ENCODE measurements at regions not wholly inside any gene's neighbourhood (a gene's known extent, or its start where the extent isn't known, plus 50 kb on each side); places are given as distances from the start of the nearest gene placed in this dataset.

DNA sequence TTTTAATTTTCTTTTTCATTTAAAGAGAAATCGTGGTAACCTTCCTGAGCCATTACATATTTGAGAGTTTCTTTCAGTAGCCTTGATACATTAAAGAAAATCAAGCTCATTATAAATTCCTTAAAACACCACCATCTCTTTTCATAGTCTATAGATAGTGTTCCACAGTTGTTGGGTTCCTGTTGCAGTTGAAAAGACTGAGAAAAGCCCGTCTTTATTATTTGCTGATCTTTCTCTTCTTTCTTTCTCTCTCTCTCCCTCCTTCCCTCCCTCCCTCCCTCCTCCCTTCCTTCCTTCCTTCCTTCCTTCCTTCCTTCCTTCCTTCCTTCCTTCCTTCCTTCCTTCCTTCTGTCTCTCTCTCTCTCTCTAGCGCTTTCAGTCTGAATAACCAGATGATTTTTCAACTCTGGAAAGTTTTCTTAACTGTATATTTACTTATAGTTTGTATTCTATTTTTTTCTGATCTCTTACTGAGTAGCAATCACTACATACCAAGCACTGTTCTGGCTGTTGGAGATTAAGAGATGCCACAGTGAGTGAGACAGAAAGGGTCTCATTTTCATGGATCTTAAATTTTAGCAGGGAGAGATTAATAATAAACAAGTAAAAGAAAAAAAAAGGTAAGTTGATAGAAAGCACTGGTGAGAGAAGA, 157.5 kb downstream of the TINAG start:
- no peak overlapping the region for H3K27ac ChIP-seq (ENCODE audit: low read depth, low read length)
- Mint-ChIP-seq H3K27me3 (no peaks in the 10 kb centered on the region), H3K4me3 (no peak overlapping the region), H3K4me1 (no peaks in the 10 kb centered on the region), H3K36me3 (no peaks in the 10 kb centered on the region), H3K27ac (no peak overlapping the region), H3K9me3 (peaks cover 0 to 32% (median 5%) of the 10 kb centered on the region in 11 donors)
- ATAC-seq, result no peak
- H3K4me1 ChIP-seq (ENCODE audit: control insufficient read depth in 2 of 2, insufficient read depth in 2 of 2, low read length in 2 of 2), result no peaks in the 10 kb centered on the region
- H3K9me3 ChIP-seq (ENCODE audit: control insufficient read depth in 2 of 3, low read length in 3 of 3), result no peaks in the 10 kb centered on the region
- no peaks in the 10 kb centered on the region for H3K36me3 ChIP-seq (ENCODE audit: control insufficient read depth in 2 of 3, insufficient read depth in 3 of 3, low read length in 3 of 3)
- H3K4me3 ChIP-seq (ENCODE audit: low read length), result no peak overlapping the region
- H3K27me3 ChIP-seq (ENCODE audit: control insufficient read depth in 2 of 2, insufficient read depth in 2 of 2, low read length in 2 of 2), result no peaks in the 10 kb centered on the region
- ChIA-PET POLR2A (no interaction called here), CTCF (no interaction called here)
- no peak for DNase-seq
- intact Hi-C loops (cut with micrococcal nuclease), result no loop called here

DNA sequence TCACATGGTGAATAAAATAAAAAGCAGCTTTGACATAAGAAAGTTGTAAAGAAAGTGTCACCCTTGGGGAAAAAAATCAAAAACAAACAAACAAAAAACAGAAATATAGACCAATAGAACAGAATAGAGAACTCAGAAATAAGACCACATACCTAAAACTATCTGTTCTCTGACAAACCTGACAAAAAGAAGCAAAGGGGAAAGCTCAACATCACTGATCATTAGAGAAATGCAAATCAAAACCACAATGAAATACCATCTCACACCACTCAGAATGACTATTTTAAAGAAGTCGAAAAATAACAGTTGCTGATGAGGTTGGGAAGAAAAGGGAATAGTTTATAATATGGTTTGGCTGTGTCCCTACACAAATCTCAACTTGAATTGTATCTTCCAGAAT, 159.1 kb downstream of the TINAG start:
- H3K9me3 Mint-ChIP-seq, result peaks cover 0 to 36% (median 5%) of the 10 kb centered on the region in 11 donors
- H3K9me3 ChIP-seq (ENCODE audit: control insufficient read depth in 2 of 3, low read length in 3 of 3), result no peaks in the 10 kb centered on the region
- ChIA-PET CTCF (no interaction called here), POLR2A (no interaction called here)
- DNase-seq (no peak), ATAC-seq (no peak)
- H3K4me3 Mint-ChIP-seq, result no peak overlapping the region
- H3K27me3 Mint-ChIP-seq, result no peaks in the 10 kb centered on the region
- H3K36me3 ChIP-seq (ENCODE audit: control insufficient read depth in 2 of 3, insufficient read depth in 3 of 3, low read length in 3 of 3), result no peaks in the 10 kb centered on the region
- no peak overlapping the region for H3K4me3 ChIP-seq (ENCODE audit: low read length)
- intact Hi-C loops (cut with micrococcal nuclease), result no loop called here
- no peaks in the 10 kb centered on the region for H3K27me3 ChIP-seq (ENCODE audit: control insufficient read depth in 2 of 2, insufficient read depth in 2 of 2, low read length in 2 of 2)
- H3K4me1 ChIP-seq (ENCODE audit: control insufficient read depth in 2 of 2, insufficient read depth in 2 of 2, low read length in 2 of 2), result no peaks in the 10 kb centered on the region
- no peaks in the 10 kb centered on the region for H3K4me1 Mint-ChIP-seq
- no peak overlapping the region for H3K27ac Mint-ChIP-seq
- H3K27ac ChIP-seq (ENCODE audit: low read depth, low read length), result no peak overlapping the region
- H3K36me3 Mint-ChIP-seq, result no peaks in the 10 kb centered on the region

DNA sequence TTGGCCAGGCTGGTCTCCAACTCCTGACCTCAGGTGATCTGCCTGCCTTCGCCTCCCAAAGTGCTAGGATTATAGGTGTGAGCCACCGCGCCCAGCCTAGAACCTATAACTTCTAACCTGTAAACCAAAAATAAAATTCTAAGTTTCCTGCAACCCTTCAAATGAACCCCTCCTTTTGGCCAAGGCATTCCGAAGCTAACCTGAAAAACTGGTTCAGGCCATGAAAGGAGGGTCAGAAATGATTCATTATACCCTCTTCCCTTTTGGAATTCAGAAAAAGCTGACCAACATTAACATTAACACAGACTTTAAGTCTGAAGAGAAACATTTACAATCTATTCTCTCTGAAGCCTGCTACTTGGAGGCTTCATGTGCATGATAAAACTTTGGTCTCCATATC, 165.1 kb downstream of the TINAG start:
- no peaks in the 10 kb centered on the region for H3K27me3 ChIP-seq (ENCODE audit: control insufficient read depth in 2 of 2, insufficient read depth in 2 of 2, low read length in 2 of 2)
- Mint-ChIP-seq H3K27ac (no peak overlapping the region), H3K9me3 (peaks cover 0 to 17% (median 0%) of the 10 kb centered on the region in 11 donors), H3K27me3 (no peaks in the 10 kb centered on the region), H3K4me3 (no peak overlapping the region), H3K36me3 (no peaks in the 10 kb centered on the region), H3K4me1 (peaks cover 0 to 2% (median 0%) of the 10 kb centered on the region in 7 donors)
- ATAC-seq (no peak), DNase-seq (no peak)
- H3K9me3 ChIP-seq (ENCODE audit: control insufficient read depth in 2 of 3, low read length in 3 of 3), result no peaks in the 10 kb centered on the region
- H3K4me3 ChIP-seq (ENCODE audit: low read length), result no peak overlapping the region
- H3K27ac ChIP-seq (ENCODE audit: low read depth, low read length), result no peak overlapping the region
- CTCF ChIA-PET, result no interaction called here
- no peaks in the 10 kb centered on the region for H3K36me3 ChIP-seq (ENCODE audit: control insufficient read depth in 2 of 3, insufficient read depth in 3 of 3, low read length in 3 of 3)
- no peaks in the 10 kb centered on the region for H3K4me1 ChIP-seq (ENCODE audit: control insufficient read depth in 2 of 2, insufficient read depth in 2 of 2, low read length in 2 of 2)
- intact Hi-C loops (cut with micrococcal nuclease), result no loop called here
- POLR2A ChIA-PET, result no interaction called here

DNA sequence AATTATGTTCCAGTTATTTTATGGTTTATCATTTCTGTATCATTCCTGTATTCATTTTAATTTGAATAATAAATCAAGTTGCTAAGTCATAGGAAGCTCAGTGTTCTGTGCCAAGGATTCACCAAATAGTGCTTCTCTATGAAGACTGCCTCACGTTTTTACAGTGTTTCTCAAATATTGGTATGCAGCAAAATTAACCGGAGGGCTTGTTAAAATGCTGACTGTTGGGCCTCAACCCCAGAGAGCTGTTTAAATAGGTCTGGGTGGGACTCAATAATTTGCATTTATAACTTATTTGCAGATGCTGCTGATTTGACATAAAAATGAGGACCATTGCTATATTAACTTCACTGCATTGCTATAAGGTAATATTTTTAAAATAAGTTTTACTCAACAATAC, 166.7 kb downstream of the TINAG start:
- peaks cover 0 to 2% (median 0%) of the 10 kb centered on the region in 7 donors for H3K4me1 Mint-ChIP-seq
- H3K27me3 Mint-ChIP-seq, result no peaks in the 10 kb centered on the region
- Histone ChIP-seq H3K27me3 (ENCODE audit: control insufficient read depth in 2 of 2, insufficient read depth in 2 of 2, low read length in 2 of 2) (no peaks in the 10 kb centered on the region), H3K4me3 (ENCODE audit: low read length) (no peak overlapping the region), H3K9me3 (ENCODE audit: control insufficient read depth in 2 of 3, low read length in 3 of 3) (no peaks in the 10 kb centered on the region), H3K27ac (ENCODE audit: low read depth, low read length) (no peak overlapping the region), H3K4me1 (ENCODE audit: control insufficient read depth in 2 of 2, insufficient read depth in 2 of 2, low read length in 2 of 2) (no peaks in the 10 kb centered on the region), H3K36me3 (ENCODE audit: control insufficient read depth in 2 of 3, insufficient read depth in 3 of 3, low read length in 3 of 3) (no peaks in the 10 kb centered on the region)
- no peak for DNase-seq
- intact Hi-C loops (cut with micrococcal nuclease), result no loop called here
- H3K27ac Mint-ChIP-seq, result no peak overlapping the region
- peaks cover 0 to 17% (median 0%) of the 10 kb centered on the region in 11 donors for H3K9me3 Mint-ChIP-seq
- no peaks in the 10 kb centered on the region for H3K36me3 Mint-ChIP-seq
- no peak overlapping the region for H3K4me3 Mint-ChIP-seq
- ATAC-seq, result no peak
- ChIA-PET POLR2A (no interaction called here), CTCF (no interaction called here)

DNA sequence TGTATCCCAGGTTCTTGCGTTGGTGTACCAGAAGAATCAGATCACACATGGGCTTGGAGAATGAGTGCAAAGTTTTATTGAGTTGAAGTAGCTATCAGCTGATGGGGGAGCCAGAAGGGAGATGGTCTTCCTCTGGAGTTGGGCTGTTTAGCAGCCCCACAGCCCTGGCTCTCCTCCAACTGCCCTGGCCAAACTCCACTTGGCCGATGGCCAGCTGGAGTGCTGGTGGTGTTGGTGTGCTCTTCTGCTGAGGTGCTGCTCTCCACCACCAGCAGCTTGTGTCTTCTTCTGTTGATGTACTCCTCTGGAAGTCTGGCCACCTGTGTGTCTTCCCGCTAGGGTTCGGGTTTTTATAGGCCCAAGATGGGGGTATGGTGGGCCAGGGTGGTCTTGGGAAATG, 172.8 kb downstream of the TINAG start:
- H3K36me3 Mint-ChIP-seq, result no peaks in the 10 kb centered on the region
- H3K27me3 ChIP-seq (ENCODE audit: control insufficient read depth in 2 of 2, insufficient read depth in 2 of 2, low read length in 2 of 2), result no peaks in the 10 kb centered on the region
- POLR2A ChIA-PET, result no interaction called here
- H3K9me3 Mint-ChIP-seq, result peaks cover 0 to 20% (median 4%) of the 10 kb centered on the region in 11 donors
- no peak for ATAC-seq
- H3K4me1 Mint-ChIP-seq, result peaks cover 0 to 2% (median 0%) of the 10 kb centered on the region in 7 donors
- CTCF ChIA-PET, result no interaction called here
- DNase-seq, result no peak
- H3K27me3 Mint-ChIP-seq, result no peaks in the 10 kb centered on the region
- H3K27ac ChIP-seq (ENCODE audit: low read depth, low read length), result no peak overlapping the region
- no peaks in the 10 kb centered on the region for H3K36me3 ChIP-seq (ENCODE audit: control insufficient read depth in 2 of 3, insufficient read depth in 3 of 3, low read length in 3 of 3)
- H3K4me1 ChIP-seq (ENCODE audit: control insufficient read depth in 2 of 2, insufficient read depth in 2 of 2, low read length in 2 of 2), result no peaks in the 10 kb centered on the region
- intact Hi-C loops (cut with micrococcal nuclease), result no loop called here
- H3K9me3 ChIP-seq (ENCODE audit: control insufficient read depth in 2 of 3, low read length in 3 of 3), result no peaks in the 10 kb centered on the region
- no peak overlapping the region for H3K4me3 Mint-ChIP-seq
- no peak overlapping the region for H3K27ac Mint-ChIP-seq
- H3K4me3 ChIP-seq (ENCODE audit: low read length), result no peak overlapping the region

DNA sequence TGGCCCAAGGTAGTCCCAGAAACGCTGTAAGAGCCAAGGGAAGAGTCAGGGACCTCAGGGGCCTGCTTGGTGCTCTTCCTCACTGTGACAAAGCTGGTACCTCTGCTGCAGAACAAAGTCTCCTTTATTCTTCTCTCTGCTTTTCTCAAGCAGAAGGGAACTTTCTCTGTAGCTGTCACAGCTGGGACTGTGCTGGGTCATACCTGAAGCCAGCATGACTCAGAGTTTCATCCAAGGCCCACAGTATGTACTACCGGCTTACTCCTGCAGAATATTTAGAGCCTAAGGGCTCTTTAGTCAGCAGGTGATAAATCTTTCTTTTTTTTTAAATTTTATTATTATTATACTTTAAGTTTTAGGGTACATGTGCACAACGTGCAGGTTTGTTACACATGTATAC, 183.2 kb downstream of the TINAG start:
- POLR2A ChIA-PET, result no interaction called here
- CTCF ChIA-PET, result no interaction called here
- Histone ChIP-seq H3K9me3 (ENCODE audit: control insufficient read depth in 2 of 3, low read length in 3 of 3) (no peaks in the 10 kb centered on the region), H3K36me3 (ENCODE audit: control insufficient read depth in 2 of 3, insufficient read depth in 3 of 3, low read length in 3 of 3) (no peaks in the 10 kb centered on the region), H3K27me3 (ENCODE audit: control insufficient read depth in 2 of 2, insufficient read depth in 2 of 2, low read length in 2 of 2) (no peaks in the 10 kb centered on the region), H3K4me3 (ENCODE audit: low read length) (no peak overlapping the region), H3K4me1 (ENCODE audit: control insufficient read depth in 2 of 2, insufficient read depth in 2 of 2, low read length in 2 of 2) (no peaks in the 10 kb centered on the region), H3K27ac (ENCODE audit: low read depth, low read length) (no peak overlapping the region)
- no peaks in the 10 kb centered on the region for H3K27me3 Mint-ChIP-seq
- ATAC-seq (no peak), DNase-seq (no peak)
- H3K4me3 Mint-ChIP-seq, result no peak overlapping the region
- H3K27ac Mint-ChIP-seq, result no peak overlapping the region
- intact Hi-C loops (cut with micrococcal nuclease), result no loop called here
- peaks cover 2 to 48% (median 18%) of the 10 kb centered on the region in 11 donors for H3K9me3 Mint-ChIP-seq
- H3K4me1 Mint-ChIP-seq, result no peaks in the 10 kb centered on the region
- H3K36me3 Mint-ChIP-seq, result no peaks in the 10 kb centered on the region

DNA sequence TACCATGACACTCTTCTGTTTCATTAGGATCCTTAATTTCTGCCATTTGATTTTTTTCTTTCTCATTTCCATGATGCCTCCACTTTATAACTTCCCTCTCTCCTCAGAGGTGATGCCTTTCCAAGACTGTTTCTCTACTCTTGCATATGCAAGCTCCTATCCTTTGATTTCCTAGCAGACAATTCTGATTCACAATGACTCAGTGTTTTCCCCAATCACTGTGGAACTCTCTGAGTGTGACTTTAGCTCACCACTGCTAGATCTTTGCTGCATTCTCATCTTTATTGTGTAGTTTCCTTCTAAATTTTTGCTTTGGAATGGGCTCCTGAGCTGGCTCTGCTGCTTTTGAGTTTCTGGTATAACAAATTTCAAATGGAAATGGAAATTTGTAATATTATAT, 184.9 kb downstream of the TINAG start:
- ChIA-PET POLR2A (no interaction called here), CTCF (no interaction called here)
- Mint-ChIP-seq H3K27ac (no peak overlapping the region), H3K9me3 (peaks cover 3 to 61% (median 18%) of the 10 kb centered on the region in 11 donors), H3K36me3 (no peaks in the 10 kb centered on the region), H3K4me3 (no peak overlapping the region), H3K27me3 (no peaks in the 10 kb centered on the region), H3K4me1 (no peaks in the 10 kb centered on the region)
- Histone ChIP-seq H3K27me3 (ENCODE audit: control insufficient read depth in 2 of 2, insufficient read depth in 2 of 2, low read length in 2 of 2) (no peaks in the 10 kb centered on the region), H3K4me3 (ENCODE audit: low read length) (no peak overlapping the region), H3K4me1 (ENCODE audit: control insufficient read depth in 2 of 2, insufficient read depth in 2 of 2, low read length in 2 of 2) (no peaks in the 10 kb centered on the region), H3K36me3 (ENCODE audit: control insufficient read depth in 2 of 3, insufficient read depth in 3 of 3, low read length in 3 of 3) (no peaks in the 10 kb centered on the region), H3K27ac (ENCODE audit: low read depth, low read length) (no peak overlapping the region), H3K9me3 (ENCODE audit: control insufficient read depth in 2 of 3, low read length in 3 of 3) (no peaks in the 10 kb centered on the region)
- ATAC-seq, result no peak
- DNase-seq, result no peak
- intact Hi-C loops (cut with micrococcal nuclease), result no loop called here
